ENCODE measurements at regions not wholly inside any gene's neighbourhood (a gene's known extent, or its start where the extent isn't known, plus 50 kb on each side); places are given as distances from the start of the nearest gene placed in this dataset.
"Not testable (repeated sequence)": the region's sequence is repeated elsewhere in the genome, so short reads cannot be mapped to it uniquely, and the experiment has no call there.

DNA sequence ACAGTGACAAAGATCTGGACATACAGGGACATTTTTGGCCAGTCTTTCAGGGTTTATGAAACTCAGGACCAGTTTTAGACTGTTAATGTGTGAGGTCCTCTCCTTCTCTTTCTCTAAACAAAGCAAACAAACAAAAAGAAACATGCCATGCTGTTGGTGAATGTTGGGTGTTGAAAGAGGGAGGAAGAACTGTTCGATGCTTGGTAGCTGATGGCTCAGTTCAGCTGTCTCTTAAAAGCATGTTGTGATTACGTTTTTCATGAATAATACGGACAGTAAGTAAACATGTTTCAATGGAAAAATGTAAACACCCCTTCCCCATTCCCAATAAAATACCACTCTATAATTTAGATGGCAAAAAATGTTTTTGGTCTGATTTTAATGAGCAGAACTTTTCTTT, 219.1 kb downstream of the SEC23IP start:
- DNase-seq (ENCODE audit: low spot score) = no peak

DNA sequence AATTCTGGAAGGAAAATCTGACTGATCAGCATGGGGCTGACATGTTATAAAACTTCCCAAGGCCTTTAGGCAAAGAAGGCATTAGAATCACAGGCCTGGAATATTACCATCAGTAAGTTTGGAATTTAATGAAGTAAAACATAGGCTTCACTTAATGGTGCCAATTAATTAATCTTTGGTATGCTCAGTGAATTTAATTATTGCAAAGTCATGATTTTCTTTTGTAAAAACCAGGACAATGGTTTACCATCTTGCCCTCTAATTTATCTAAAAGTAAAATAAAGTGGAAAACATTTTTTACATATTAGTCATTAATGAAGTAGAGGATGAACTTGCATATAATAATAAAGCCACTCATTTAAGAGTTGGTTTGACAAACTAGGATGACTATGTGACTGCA, 220.3 kb downstream of the SEC23IP start:
- DNase-seq (ENCODE audit: low spot score) = no peak

- DNase-seq (ENCODE audit: low spot score) = no peak
These were observed 223.4 kb downstream of the SEC23IP start for GRCh38 chr10:120115959-120116358.

DNA sequence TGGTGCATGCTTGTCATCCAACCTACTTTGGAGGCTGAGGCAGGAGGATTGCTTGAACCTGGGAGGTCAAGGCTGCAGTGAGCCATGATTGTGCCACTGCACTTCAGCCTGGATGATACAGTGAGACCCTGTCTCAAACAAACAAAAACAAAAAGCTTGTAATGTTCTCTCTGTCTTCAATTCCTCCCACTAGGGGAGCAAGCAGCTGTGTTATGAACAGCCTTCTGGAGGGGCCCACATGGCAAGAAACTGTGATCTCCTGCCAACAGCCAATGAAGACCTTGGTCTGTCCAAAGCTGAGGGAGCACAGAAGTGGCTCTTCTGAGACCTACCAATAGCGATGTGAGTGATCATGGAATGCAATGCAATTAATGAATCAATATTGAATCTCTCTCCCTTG, 229.2 kb downstream of the SEC23IP start:
- no peak for DNase-seq (ENCODE audit: low spot score)

DNA sequence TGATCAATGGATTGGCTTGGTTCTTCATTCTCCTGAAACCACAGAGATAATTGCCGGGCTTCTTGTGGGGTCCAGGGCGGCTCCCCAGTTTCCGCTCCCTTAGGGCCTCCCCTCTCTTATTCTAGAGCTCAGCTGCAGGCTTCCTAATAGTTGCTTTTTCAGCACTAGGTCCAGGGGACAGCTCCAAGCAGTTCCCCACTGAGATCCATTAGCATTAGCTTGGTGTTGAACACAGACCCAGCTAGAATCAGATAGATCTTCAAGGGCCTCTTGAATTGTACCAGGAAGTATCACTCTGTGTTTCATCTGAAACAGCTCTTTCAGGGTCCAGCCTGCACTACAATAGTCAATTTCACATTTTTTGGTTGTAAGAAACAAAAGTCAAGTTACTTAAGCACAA, 238.7 kb downstream of the SEC23IP start:
- no peak for DNase-seq (ENCODE audit: low spot score)

DNA sequence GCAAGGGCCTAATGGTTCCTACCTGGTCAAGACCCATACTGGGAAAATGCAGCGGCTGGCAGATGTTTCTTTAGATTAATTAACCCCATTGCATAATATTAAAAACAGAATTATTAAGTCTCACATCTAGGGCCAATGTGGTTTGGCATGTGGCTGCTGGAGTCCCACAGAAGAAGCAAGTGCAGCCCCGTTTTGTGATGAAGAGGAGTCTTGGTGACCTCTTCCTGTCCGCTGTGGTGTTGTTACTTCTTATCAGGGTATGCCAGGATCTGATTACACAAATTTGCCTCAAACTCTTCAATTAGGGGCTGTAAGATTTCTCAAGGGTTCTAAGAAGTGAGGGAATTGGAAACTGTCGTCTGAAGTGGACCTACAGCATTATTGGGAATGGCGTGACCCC, 240.3 kb downstream of the SEC23IP start:
- no peak for DNase-seq (ENCODE audit: low spot score)

GRCh38 chr10:120138689-120139088, 246.2 kb downstream of the SEC23IP start:
- no peak for DNase-seq (ENCODE audit: low spot score)

DNA sequence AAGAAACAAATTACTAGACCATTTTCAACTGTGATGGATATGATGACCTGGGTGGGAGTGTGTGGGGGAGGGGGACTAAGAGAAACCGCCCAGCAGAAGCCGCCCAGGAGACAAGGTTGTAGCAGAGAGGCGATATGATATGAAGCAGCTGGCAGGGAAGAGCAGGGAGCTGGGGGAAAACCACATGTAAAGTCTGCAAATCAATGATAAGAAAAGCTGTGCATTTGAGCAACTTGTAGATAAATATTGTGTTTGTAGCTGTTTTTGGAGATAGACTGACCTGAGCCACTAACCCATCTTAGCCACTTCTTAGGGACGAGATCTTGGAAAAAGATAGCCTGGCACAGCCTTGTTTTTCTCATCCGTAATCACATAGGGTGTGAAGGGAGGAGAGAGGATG, 252.6 kb downstream of the SEC23IP start:
- no peak for DNase-seq (ENCODE audit: low spot score)

DNA sequence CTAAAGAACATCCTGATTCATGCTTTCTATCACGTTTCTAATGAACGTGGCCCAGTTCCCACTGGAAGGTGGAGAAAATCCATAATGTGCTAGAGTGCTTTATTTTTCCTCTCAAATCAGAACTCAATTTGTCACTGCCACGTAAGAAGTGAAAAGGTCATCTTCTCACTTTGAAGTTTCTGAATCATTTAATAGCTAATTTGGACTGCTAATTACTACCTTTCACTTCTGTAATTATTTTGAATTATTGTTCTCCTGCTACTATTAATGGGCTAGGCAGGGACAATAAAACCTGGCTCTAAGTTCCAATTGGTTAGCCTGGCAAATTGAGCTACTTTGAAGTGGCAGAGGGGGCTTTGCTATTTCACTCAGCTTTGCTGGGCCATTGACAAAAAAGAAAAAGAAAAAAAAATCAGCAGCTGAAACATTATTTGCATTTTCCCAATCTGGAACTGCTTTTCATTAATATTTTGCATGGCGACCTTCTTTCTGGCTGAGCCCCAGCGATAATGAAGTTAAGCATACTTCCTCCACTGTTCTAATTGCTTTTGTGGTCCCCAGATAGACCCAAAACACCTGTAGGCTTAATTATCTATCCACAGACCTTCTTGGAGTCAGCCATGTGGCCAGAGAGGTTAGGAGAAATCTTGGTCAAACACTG, 264.2 kb downstream of the SEC23IP start:
- no peak for DNase-seq (ENCODE audit: low spot score)

GRCh38 chr10:120161111-120161510, 268.6 kb downstream of the SEC23IP start:
- no peak for DNase-seq (ENCODE audit: low spot score)

GRCh38 chr10:120162471-120162870, 269.9 kb downstream of the SEC23IP start:
- no peak for DNase-seq (ENCODE audit: low spot score)

- no peak for DNase-seq (ENCODE audit: low spot score)
These were observed 279.8 kb downstream of the SEC23IP start for GRCh38 chr10:120172356-120172755.

- no peak for DNase-seq (ENCODE audit: low spot score)
These were observed 282.0 kb downstream of the SEC23IP start for GRCh38 chr10:120174491-120174890.

GRCh38 chr10:120177330-120177729, 279.7 kb upstream of the PLPP4 start:
- no peak for DNase-seq (ENCODE audit: low spot score)

DNA sequence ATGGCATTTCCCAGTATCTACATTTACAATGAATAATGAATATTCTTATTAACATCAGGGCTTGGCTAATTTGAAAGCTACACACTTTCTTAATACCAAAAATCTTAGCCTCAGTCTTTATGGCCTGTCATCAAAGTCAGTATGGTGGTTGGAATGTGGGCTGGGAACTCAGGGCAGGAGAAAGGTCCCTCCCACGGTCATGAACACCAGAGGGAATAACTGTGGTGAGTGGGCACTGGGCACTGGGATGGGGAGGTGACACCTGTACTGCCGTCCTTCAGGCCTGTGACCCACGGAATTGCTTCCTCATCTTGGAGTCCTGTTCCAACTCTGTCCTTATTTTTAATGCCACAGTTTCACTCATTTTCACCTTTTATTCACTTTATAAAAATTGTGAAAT, 276.9 kb upstream of the PLPP4 start:
- no peak for DNase-seq (ENCODE audit: low spot score)

DNA sequence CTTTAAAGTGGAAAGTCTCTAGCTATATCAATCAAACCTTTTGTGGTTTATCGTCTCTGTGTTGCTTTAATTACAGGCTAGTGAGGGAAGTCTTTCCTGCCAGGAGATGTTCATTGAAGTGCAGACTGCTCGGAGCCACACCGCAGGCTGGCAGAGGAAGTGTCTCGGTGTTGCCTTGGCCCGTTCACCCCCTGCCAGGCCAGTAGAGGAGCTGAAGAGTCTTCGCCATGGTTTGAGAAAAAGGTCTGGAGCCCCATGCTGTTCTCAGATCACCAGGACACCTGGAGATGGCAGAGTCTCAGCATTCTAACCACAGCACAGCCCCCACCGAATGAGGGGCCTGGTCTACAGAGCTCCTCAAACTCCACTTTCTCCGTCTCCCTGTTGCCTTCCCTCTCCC, 275.9 kb upstream of the PLPP4 start:
- no peak for DNase-seq (ENCODE audit: low spot score)

- DNase-seq (ENCODE audit: low spot score) = no peak
These were observed 274.6 kb upstream of the PLPP4 start for GRCh38 chr10:120182431-120182830.

DNA sequence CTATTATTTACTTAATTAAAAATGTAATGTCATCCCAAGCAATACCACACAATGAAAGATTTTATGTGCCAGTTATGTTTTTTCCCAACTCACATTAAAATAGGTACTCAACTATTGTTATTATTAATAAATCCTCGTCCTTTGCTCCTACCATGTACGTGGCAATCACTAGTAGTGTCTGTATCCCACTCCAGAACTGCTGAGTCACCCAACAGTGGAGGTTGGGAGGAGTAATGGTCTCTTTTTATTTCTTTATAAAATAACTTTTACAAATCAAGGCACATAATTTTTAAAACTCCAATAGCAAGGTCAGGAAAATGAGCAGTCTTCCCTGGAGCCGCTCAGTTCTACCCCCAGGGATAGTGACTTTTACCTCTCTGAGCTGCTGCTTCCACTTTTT, 273.5 kb upstream of the PLPP4 start:
- no peak for DNase-seq (ENCODE audit: low spot score)

GRCh38 chr10:120184547-120185337, 272.3 kb upstream of the PLPP4 start:
- DNase-seq (ENCODE audit: low spot score) = no peak

DNA sequence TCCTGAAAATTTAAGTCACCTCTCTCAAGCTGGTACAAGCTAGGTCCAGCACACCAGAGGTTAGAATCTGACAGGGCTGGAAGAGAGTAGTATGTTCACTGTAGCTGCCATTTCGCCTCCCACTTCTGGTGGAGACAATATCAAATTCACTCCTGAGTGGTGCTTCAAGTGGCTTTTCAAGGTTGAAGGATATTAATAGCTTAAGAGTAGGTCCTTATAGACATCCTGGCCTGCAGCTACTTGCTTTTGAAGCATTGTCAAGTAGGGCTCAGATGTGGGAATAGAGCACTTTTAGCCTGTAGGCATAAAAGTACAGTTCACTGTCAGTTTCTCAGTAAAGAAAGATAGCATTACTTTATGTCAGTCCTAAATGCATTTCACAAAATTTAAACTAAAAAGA, 270.5 kb upstream of the PLPP4 start:
- DNase-seq (ENCODE audit: low spot score) = no peak

DNA sequence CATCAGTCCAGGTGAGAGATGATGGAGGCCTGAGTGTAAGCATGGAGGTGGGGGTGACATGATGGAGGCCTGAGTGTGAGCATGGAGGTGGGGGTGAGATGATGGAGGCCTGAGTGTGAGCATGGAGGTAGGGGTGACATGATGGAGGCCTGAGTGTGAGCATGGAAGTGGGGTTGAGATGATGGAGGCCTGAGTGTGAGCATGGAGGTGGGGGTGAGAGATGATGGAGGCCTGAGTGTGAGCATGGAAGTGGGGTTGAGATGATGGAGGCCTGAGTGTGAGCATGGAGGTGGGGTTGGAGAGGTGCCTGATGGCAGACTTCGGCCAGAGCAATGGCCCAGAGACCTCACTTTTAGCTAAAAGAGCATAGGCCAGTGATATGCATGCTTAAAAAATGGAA, 269.9 kb upstream of the PLPP4 start:
- DNase-seq (ENCODE audit: low spot score) = not testable (repeated sequence)

DNA sequence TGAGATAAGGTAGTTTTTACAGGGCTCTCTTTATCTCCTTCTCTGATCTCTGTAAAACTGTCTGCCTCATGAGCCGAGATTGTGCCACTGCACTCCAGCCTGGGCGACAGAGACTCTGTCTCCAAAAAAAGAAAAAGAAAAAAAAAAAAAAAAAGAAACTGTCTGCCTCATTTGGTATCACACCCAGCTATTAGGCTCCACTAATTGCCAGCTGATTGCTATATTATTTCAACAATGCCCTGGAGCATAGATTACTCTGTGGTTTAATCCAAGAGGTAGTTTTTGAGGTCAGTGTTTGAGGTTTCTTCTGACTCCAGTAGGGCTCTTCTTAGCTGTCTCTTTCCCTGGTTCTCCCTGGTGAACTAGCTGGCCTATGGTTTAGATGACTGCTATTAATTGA, 268.1 kb upstream of the PLPP4 start:
- DNase-seq (ENCODE audit: low spot score) = no peak

DNA sequence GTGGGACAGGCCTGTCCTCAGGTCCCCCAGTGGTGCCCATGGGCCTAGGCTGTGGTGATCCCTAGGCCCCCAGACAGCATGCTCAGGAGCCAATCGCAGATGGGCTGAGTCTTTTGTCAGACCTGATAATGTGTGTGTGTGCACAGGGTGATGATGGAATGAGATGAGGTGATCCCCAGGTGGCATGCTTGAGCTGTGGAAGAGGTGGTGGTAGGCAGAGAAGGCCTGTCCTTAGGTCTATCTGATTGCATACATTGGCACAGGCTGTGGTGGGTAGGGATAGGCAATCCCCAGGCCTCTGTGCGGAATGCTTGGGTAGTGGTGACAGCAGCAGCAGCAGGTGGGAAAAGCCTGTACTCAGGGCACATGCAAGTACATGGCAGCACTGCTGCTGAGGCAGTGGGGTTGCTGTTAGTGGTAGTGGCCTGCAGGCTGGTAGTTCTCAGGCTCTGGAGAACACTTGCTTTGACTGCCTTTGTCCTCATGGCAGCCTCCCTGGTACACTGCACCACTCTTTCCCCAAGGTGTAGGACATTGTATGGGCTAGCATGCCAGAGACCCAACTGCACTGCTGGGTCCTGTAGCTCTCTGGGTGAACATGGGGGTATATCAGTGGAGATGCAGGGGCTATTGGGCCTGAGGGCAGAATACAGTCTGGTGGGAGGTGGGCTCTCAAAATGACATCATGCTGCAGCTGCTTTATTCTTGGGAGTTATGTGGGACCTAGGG, 260.9 kb upstream of the PLPP4 start:
- DNase-seq (ENCODE audit: low spot score) = no peak

All from GM03348 (cell line).